ELR (cell line): ENCODE measurements at regions not wholly inside any gene's neighbourhood (a gene's known extent, or its start where the extent isn't known, plus 50 kb on each side); places are given as distances from the start of the nearest gene placed in this dataset.
"Not testable (repeated sequence)": the region's sequence is repeated elsewhere in the genome, so short reads cannot be mapped to it uniquely, and the experiment has no call there.

Experiments used
- DNase-seq: peaks from one replicate; pipeline ENCODE4 v3.0.0-alpha.2; 2015; ENCODE audit warnings: low read depth

GRCh38 chr7:25597946-25598345, 369.7 kb upstream of the NPVF start:
- no peak for DNase-seq

DNA sequence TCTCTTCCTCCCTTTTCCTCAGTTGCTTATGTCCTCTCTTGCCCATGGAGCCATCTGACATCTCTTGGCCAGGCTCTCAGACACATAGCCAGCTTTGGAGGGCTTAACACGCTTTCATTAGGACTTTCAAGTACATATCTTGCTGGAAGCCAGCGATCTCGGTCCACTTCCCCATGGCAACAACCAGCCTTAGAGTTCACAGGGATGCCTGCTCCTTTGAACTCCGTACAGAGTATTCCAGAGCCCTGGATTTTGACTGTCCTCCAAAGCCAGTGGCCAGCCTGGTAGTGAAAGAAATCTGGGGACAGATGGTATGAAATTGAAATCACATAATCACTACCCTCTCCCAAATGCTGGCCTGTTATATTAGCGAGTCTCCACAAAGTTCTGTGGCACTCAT, 370.5 kb upstream of the NPVF start:
- DNase-seq, result no peak

GRCh38 chr7:25600262-25600920, 372.1 kb upstream of the NPVF start:
- no peak for DNase-seq

GRCh38 chr7:25602730-25603426, 374.6 kb upstream of the NPVF start:
- not testable (repeated sequence) for DNase-seq

GRCh38 chr7:25603427-25603740, 375.1 kb upstream of the NPVF start:
- DNase-seq, result not testable (repeated sequence)

- no peak for DNase-seq
Measured at GRCh38 chr7:25611196-25611595, 382.9 kb upstream of the NPVF start.

DNA sequence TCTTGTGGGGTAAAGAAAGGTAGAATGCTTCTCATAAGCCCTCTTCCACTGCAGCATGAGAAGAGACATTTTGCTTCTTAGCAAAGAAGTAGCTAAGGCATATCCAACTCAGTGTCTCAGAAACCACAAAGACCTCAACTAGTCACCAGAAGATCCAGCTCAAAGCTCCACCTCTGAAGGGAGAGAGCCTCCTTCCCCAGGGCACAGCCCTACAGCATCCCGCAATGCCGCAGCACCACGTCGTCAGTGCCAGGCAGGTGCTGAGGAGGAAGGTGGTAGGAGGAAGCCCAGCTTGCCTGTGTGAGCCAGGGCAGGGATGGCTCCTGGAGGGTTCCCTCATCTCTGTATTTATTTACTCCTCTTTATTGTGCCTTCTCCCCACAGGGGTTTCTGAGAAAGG, 385.6 kb upstream of the NPVF start:
- DNase-seq, result no peak

DNA sequence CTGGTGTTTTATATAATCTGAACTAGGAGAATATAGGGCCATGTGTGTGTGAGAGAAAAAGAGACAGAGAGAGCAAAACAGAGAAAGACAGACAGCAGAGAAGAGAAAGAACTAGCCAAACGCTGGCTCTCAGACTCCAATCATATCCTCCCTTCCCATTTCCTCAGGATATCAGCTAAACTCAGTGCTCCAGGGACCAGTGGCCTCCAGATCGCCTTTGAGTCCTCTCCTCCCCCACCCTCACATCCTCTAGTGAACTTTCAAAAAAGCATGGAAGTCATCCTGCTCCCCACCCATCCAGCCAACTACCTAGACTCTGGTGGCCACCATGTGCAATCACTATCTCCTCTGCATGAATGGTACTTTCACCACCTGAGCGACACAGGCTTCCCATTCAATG, 386.1 kb upstream of the NPVF start:
- no peak for DNase-seq

- DNase-seq, result no peak
Measured at GRCh38 chr7:25615003-25615402, 386.7 kb upstream of the NPVF start.

DNA sequence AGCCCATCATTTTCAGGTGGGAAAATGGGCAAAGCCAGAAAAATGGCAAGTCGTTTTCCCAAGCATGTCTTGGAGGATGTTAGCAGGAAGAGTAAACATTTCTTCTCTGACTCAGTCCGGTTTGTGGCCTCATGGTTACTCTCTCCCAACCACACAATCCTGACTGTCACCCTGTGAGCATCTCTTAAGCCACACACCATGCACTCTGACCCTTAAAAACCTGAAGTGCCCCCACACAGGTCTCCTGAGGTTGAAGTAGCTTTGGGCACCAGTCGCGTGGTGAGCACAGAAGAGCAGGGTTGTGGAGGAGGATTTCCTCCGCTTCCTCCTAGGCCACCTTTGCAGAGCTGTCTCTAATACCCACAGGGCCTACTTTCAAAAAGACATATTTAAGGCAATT, 387.3 kb upstream of the NPVF start:
- no peak for DNase-seq

GRCh38 chr7:25617214-25617613, 388.9 kb upstream of the NPVF start:
- DNase-seq, result no peak

- DNase-seq, result no peak
Measured at GRCh38 chr7:25617673-25618072, 389.4 kb upstream of the NPVF start.

DNA sequence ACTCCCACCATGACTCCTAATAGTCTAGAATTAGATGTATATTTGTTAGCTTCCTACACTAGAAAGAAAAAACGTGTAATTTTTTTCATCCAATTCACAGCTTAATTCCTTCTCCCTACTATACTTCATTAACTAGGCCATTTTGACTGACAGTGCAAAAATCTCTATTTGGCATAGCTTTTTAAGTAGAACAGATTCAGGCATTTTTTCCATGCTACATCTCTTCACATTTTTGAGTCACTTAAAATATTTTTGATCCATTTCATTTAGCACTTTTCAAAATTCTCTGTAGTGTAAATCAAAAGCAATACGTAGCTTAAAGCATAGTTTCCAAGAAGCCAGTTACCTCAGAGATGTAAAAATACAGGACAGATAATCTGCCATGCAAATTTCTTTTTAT, 391.1 kb upstream of the NPVF start:
- DNase-seq, result no peak

DNA sequence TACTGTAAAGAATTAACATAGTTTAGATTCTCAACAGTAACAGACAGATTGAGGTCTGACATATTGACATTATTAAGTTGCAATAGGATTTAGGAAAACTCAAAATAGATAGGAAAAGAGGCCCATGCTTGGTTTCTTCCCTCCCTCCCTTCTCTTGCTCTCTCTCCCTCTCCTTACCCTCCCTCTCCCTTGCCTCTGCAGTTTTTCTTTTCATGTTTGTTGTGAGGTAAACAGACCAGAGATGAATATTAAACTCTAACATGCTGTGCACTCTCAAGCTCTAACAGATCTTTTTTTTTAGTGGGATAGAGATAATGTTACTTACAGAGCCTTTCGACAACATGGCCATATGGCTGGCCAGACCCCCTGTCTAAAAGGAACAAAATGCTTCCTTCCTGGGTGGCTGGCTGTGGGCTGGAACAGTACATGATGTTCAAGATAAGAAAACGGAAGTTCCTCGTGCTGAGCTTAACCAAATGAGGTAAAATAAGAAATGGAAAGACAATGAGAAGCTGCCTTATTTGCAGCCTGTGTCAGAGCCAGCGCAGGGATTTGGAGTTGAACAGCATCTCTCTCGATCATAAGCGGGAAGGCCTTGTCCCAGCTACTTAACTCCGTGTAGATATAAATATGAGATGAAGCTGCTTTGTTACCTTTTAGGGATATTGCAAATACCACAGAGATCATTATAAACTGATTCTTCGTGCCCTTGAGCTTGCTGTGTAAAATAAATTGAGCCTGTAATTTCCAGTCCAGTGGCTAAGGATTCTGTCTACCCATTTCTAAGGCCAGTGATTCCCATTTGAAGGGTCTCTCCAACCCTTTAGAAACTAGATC, 391.9 kb upstream of the NPVF start:
- DNase-seq, result no peak

DNA sequence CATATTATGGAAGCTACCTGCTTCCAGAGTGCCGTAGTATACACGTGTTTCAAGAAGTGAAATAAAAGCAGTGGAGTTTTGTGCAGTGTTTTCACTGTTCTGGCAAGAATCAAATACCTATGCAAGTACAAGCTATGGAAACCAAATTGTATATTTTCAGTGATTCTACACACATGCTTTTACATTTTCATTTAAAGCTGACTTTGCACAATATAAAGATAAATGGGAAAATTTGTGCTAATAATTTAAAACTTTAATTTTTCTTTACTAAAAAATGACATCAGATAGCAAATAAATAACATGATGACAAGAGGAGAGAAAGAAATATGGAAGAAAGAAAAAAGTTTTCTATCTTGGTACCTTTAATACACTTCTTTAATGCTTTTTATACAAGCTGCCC, 393.7 kb upstream of the NPVF start:
- no peak for DNase-seq

GRCh38 chr7:25622695-25623094, 394.4 kb upstream of the NPVF start:
- DNase-seq, result no peak

GRCh38 chr7:25624051-25624450, 395.8 kb upstream of the NPVF start:
- no peak for DNase-seq

- no peak for DNase-seq
Measured at GRCh38 chr7:25624833-25625232, 396.5 kb upstream of the NPVF start.

DNA sequence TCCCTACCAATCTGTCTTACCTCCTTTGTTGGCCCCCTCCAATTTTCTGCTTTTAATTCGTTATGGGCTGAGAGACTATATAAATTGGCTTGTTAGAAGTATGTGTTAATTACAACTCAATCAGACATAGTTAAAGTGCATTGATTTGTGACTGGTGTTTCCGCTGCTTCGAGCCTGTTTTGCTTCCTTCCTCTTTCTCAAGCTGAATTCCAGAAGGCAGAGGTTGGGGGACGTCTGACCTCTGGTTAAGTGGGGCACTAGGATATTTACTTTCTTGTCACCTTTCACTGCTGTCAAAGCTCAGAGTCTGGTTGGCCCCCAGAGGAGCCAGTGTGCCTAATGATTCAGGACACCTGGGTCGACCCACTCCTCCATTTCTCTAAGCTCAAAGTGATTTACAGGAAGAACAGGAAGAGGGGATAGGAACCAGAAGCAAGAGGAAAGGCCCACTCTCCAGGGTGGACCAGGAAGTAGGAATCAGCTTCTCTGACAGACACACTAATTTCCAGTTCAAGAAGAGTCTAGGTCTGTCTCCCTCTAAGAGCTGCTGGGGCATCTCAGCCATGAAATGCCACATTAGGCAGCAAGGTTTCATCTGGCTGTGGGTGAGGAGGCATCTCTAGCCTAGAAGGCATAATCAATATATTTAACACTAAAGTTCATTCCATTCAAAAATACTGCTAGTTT, 397.2 kb upstream of the NPVF start:
- no peak for DNase-seq

DNA sequence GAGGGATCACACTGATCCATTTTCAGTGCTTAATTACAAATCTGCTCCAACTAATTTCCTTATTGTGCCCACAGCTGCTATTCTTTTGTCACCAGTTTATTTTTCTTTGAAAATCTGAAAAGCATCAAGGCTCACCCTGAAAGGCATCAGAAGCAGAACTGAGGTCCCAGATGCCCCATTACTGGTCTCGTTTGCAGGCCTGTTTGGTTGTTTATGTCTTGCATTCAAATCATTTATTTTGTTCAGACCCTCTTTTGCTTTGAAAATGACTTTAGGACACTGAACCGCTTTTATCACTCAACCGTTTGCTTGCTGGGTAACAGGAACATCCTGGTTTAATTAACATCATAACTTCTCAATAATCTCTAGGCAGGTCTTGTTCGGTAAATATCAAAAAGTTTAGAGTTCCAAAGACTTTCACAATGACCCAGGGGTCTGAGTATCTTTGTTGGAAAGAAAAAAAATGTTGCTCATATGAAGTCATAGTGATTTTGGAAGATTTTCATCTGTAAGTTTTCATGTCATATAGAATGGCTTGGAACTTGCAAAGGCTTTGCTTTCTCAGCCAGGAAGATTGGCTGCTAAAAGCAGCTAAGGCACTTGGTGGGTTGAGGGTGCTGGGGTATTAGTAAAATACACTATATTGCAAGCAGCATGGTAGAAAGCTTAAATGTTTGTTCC, 398.3 kb upstream of the NPVF start:
- DNase-seq, result no peak

DNA sequence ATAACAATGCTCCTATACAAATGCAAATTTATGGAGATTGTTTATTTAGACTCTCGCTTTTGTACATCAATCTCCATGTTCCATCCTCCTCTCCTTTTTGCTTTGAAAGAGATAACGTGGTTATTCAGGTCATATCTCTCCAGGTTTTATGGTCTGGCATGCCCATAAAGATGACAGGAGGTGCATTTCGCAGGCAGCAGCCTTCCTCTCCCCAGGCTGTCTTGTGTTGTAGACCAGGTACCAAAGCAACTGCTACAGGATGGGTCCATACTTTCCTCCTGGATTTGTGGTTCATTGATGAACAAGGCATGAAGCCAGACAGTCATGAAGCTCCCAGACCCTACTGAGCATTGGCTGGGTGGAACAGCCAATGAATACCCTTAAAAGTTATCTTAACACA, 400.2 kb upstream of the NPVF start:
- DNase-seq, result no peak

DNA sequence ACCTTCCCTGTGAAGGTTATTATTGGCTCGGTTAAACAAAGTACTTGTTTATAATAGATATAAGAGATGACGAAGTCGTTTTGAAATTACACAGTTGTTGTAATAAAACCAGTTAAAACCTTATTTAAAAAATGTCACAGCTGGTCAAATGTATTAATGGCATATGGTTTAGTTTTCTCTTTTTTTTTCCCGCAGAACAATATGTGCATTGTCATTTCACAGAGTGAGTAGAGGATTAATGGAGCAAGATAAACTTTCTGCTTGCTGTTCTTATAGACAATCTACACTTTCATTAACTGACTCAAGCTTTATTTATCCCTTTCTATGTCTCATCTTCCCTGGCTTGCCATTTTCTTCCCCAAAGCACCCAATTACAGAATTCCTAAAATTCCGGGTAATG, 404.3 kb upstream of the NPVF start:
- DNase-seq, result no peak
